OCI-LY3 (cell line): ENCODE measurements at regions not wholly inside any gene's neighbourhood (a gene's known extent, or its start where the extent isn't known, plus 50 kb on each side); places are given as distances from the start of the nearest gene placed in this dataset.

Source experiments
- H2AFZ ChIP-seq: fragments of 200-600, 300-600 bp; shearing (Covaris generic); 2 replicates; pipeline ENCODE4 v1.6.0; 2014; ENCODE audit warnings: antibody characterized with exemption, low read depth, low read length
- H3K27ac ChIP-seq: fragments of 200-600, 300-600 bp; sonication (generic); 2 replicates; pipeline ENCODE4 v1.5.1; 2014; ENCODE audit warnings: mild to moderate bottlenecking, low read length, moderate library complexity, mixed read lengths
- H3K27me3 ChIP-seq: fragments of 200-600, 300-600 bp; sonication (generic); 2 replicates; pipeline ENCODE4 v1.6.1; 2014; ENCODE audit warnings: low read depth, low read length, mixed read lengths
- H3K36me3 ChIP-seq: fragments of 200-600, 300-600 bp; sonication (generic); replicated peaks from 2 replicates; pipeline ENCODE3; 2014; ENCODE audit warnings: low read depth, low read length, mixed read lengths
- H3K4me1 ChIP-seq: fragments of 300-600, 200-600 bp; sonication (generic); 2 replicates; pipeline ENCODE4 v1.6.1; 2014; ENCODE audit warnings: low read length, mixed read lengths
- H3K4me2 ChIP-seq: fragments of 200-600, 300-600 bp; sonication (generic); 2 replicates; pipeline ENCODE4 v1.6.1; 2014; ENCODE audit warnings: low read length, mixed read lengths
- H3K4me3 ChIP-seq: fragments of 300-600, 200-600 bp; sonication (generic); 2 replicates; pipeline ENCODE4 v1.5.1; 2014; ENCODE audit warnings: antibody characterized with exemption, mild to moderate bottlenecking, low read length, moderate library complexity
- H3K79me2 ChIP-seq: fragments of 300-600, 200-600 bp; shearing (Covaris generic); 2 replicates; pipeline ENCODE4 v1.6.1; 2014; ENCODE audit warnings: mild to moderate bottlenecking, low read length, mixed read lengths
- H3K9ac ChIP-seq: fragments of 300-600, 200-600 bp; shearing (Covaris generic); 2 replicates; pipeline ENCODE4 v1.6.0; 2014; ENCODE audit warnings: mild to moderate bottlenecking, low read length, moderate library complexity
- H3K9me3 ChIP-seq: fragments of 200-600, 300-600 bp; shearing (Covaris generic); 2 replicates; pipeline ENCODE4 v1.6.1; 2014; ENCODE audit warnings: low read length, mixed read lengths; ENCODE audit not compliant: insufficient read depth
- H4K20me1 ChIP-seq: fragments of 200-600, 300-600 bp; sonication (generic); 2 replicates; pipeline ENCODE4 v1.6.1; 2016; ENCODE audit warnings: low read length, mixed read lengths; ENCODE audit not compliant: insufficient read depth
- EZH2phosphoT487 ChIP-seq: fragments of 200-600 bp; shearing (Covaris generic); IDR thresholded peaks from 2 replicates; pipeline ENCODE4 v1.6.1; 2018; ENCODE audit warnings: antibody characterized with exemption, mixed run types, low read depth
- TF ChIP-seq, protein P1 (sequence below): fragments of 200-600, 300-600 bp; sonication (generic); IDR thresholded peaks from 2 replicates; pipeline ENCODE4 v1.5.1; 2014; ENCODE audit warnings: antibody characterized with exemption, low read length, low read depth

DNA sequence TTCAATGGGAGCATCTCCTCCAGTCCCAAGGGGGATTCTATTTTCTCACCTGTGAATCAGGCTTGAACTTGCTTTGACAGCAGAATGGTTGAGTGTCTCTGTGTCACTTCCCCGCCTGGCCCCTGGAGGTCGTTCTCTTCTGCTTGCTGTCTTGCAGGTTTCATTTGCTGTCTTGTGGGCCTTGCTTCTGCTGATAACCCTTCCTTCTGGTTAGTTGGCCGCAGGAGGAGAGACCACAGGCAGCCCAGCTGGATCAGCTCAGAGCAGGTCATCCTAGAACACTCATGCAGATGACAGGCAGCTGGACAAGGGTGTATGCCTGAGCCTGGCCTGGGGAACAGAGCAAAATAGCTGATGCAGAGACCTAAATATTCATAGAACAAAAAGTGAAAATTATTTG, 344.2 kb upstream of the ADARB2 start:
- H2AFZ ChIP-seq: no peak overlapping the region
- H3K36me3 ChIP-seq: no peaks in the 10 kb centered on the region
- no peak overlapping the region for H3K4me3 ChIP-seq
- no peak for TF ChIP-seq EZH2phosphoT487
- TF ChIP-seq, protein P1, sequence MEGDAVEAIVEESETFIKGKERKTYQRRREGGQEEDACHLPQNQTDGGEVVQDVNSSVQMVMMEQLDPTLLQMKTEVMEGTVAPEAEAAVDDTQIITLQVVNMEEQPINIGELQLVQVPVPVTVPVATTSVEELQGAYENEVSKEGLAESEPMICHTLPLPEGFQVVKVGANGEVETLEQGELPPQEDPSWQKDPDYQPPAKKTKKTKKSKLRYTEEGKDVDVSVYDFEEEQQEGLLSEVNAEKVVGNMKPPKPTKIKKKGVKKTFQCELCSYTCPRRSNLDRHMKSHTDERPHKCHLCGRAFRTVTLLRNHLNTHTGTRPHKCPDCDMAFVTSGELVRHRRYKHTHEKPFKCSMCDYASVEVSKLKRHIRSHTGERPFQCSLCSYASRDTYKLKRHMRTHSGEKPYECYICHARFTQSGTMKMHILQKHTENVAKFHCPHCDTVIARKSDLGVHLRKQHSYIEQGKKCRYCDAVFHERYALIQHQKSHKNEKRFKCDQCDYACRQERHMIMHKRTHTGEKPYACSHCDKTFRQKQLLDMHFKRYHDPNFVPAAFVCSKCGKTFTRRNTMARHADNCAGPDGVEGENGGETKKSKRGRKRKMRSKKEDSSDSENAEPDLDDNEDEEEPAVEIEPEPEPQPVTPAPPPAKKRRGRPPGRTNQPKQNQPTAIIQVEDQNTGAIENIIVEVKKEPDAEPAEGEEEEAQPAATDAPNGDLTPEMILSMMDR: no peak
- no peak overlapping the region for H3K27ac ChIP-seq
- no peak overlapping the region for H3K9ac ChIP-seq
- no peak overlapping the region for H3K4me2 ChIP-seq
- no peaks in the 10 kb centered on the region for H3K9me3 ChIP-seq
- H3K4me1 ChIP-seq: no peaks in the 10 kb centered on the region
- H3K79me2 ChIP-seq: no peaks in the 10 kb centered on the region
- no peaks in the 10 kb centered on the region for H3K27me3 ChIP-seq
- no peaks in the 10 kb centered on the region for H4K20me1 ChIP-seq

DNA sequence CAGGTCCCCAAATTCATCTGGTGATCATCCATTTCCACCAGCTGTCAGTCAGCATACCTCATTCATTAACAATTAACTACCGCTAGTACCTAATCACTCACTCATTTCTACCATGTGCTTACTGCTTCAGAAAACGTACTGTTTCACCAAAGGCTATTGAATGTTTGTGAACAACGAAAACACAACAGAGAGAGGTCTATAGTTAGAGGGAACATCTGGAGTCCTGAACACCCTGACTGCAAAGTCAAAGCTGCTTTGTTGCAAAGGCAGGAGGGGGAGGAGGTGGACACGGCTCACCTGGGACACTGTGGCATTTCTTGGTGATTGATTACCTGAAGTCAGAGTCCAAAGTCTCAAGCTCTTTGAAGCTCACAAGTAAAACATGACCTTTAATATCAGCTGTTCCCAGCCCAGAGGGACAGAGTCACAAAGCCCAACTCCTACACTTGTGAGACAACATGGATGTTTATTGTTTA, 342.3 kb upstream of the ADARB2 start:
- Histone ChIP-seq H3K79me2 (no peaks in the 10 kb centered on the region), H3K27ac (no peak overlapping the region), H3K36me3 (no peaks in the 10 kb centered on the region), H4K20me1 (no peaks in the 10 kb centered on the region), H3K27me3 (no peaks in the 10 kb centered on the region), H3K4me1 (no peaks in the 10 kb centered on the region), H3K9ac (no peak overlapping the region), H2AFZ (no peak overlapping the region), H3K4me3 (no peak overlapping the region), H3K9me3 (no peaks in the 10 kb centered on the region), H3K4me2 (no peak overlapping the region)
- no peak for TF ChIP-seq EZH2phosphoT487

DNA sequence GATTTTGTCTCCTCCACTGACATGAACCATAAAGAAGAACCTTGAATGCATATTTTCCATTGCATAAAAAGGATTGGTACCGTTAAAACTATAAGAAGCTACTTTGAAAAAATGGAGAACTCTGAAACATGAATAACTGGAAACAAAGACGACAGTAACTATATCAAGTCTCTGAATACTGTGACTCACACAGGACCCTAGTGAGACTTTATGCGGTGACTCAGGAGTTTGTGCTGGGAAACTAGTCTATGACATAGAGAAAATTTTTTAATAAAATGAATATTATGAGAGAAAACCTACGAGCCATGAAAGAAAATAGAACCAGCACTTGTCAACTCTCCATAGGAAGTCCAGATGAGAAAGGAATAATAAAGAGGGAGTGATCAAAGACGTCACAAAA, 339.9 kb upstream of the ADARB2 start:
- no peak overlapping the region for H3K9ac ChIP-seq
- H2AFZ ChIP-seq: no peak overlapping the region
- H4K20me1 ChIP-seq: no peaks in the 10 kb centered on the region
- no peaks in the 10 kb centered on the region for H3K4me1 ChIP-seq
- no peaks in the 10 kb centered on the region for H3K9me3 ChIP-seq
- no peaks in the 10 kb centered on the region for H3K27me3 ChIP-seq
- no peak overlapping the region for H3K4me3 ChIP-seq
- H3K36me3 ChIP-seq: no peaks in the 10 kb centered on the region
- TF ChIP-seq, protein P1: no peak
- TF ChIP-seq EZH2phosphoT487: no peak
- no peak overlapping the region for H3K27ac ChIP-seq
- H3K4me2 ChIP-seq: no peak overlapping the region
- no peaks in the 10 kb centered on the region for H3K79me2 ChIP-seq

DNA sequence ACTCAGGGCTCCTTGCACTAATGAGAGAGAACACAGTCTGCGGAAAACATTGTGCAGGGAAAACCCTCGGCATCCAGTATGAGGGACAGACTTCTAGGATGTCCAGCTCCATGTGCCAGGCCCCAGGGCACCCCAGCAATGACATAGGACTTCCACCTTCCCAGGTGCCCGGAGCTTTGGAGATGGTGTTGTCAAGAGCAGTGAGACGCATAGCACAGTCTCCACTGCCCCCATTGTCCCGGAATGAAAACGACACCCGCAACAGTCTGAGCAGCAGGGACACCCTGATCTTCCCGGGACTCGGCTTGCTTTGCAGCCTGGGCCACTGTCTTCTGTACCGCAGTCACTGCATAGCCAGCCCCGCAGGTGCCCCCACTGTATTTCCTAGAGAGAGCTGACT, 339.2 kb upstream of the ADARB2 start:
- H3K79me2 ChIP-seq: no peaks in the 10 kb centered on the region
- TF ChIP-seq, protein P1: no peak
- TF ChIP-seq EZH2phosphoT487: no peak
- H3K4me1 ChIP-seq: no peaks in the 10 kb centered on the region
- H4K20me1 ChIP-seq: no peaks in the 10 kb centered on the region
- no peak overlapping the region for H3K27ac ChIP-seq
- H3K27me3 ChIP-seq: no peaks in the 10 kb centered on the region
- no peak overlapping the region for H3K9ac ChIP-seq
- H3K36me3 ChIP-seq: no peaks in the 10 kb centered on the region
- no peak overlapping the region for H2AFZ ChIP-seq
- no peaks in the 10 kb centered on the region for H3K9me3 ChIP-seq
- H3K4me3 ChIP-seq: no peak overlapping the region
- H3K4me2 ChIP-seq: no peak overlapping the region

DNA sequence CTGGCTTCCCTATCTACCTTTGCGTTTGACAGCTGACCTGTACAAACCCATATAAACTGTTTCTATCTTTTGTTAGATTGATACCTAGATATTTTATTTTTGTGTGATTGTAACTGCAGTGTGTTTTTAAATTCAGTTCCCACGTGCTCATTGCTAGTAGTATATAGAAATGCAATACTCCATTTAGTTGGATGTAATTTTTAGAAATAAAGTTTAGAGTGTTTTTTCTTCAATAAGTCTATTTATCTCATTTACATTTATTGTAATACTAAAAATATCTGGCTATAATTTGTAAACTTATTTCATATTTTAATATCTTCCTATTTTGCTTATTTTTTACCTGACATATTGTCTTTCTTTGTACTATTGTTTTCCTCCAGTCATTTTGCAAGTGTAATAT, 329.7 kb upstream of the ADARB2 start:
- Histone ChIP-seq H3K9ac (no peak overlapping the region), H3K4me3 (no peak overlapping the region), H3K36me3 (no peaks in the 10 kb centered on the region), H4K20me1 (no peaks in the 10 kb centered on the region), H3K27ac (no peak overlapping the region), H3K4me2 (no peak overlapping the region), H3K9me3 (no peaks in the 10 kb centered on the region), H2AFZ (no peak overlapping the region), H3K27me3 (no peaks in the 10 kb centered on the region), H3K79me2 (no peaks in the 10 kb centered on the region), H3K4me1 (no peaks in the 10 kb centered on the region)
- no peak for TF ChIP-seq EZH2phosphoT487
- TF ChIP-seq, protein P1: no peak
